Activated T-helper 1 cell treated with anti-CD3 and anti-CD28 coated beads, Interleukin-12 subunit alpha, Interleukin-12 subunit beta, Interleukin-2, Interleukin-4 antibody, amounts not matched to agents 30 ng/mL and 10 ng/mL and 1 ng/mL, durations not matched to agents 14 hours and 24 hours and 36 hours (primary cell): ENCODE measurements at regions not wholly inside any gene's neighbourhood (a gene's known extent, or its start where the extent isn't known, plus 50 kb on each side); places are given as distances from the start of the nearest gene placed in this dataset.

Experiments
- DNase-seq: peaks from one replicate; pipeline ENCODE4 v3.0.0; 2021; ENCODE audit warnings: low spot score
- H3K27ac Mint-ChIP-seq: one replicate; pipeline ENCODE4 v1.8.0; 2021; ENCODE audit warnings: mild to moderate bottlenecking, mixed read lengths
- H3K27me3 Mint-ChIP-seq: one replicate; pipeline ENCODE4 v1.8.0; 2022; ENCODE audit warnings: mild to moderate bottlenecking, moderate library complexity, mixed read lengths; ENCODE audit not compliant: insufficient read depth
- H3K36me3 Mint-ChIP-seq: one replicate; pipeline ENCODE4 v1.8.0; 2021; ENCODE audit warnings: low read depth, mixed read lengths
- H3K4me1 Mint-ChIP-seq: one replicate; pipeline ENCODE4 v1.8.0; 2021; ENCODE audit warnings: low read depth, mixed read lengths
- H3K4me3 Mint-ChIP-seq: one replicate; pipeline ENCODE4 v1.8.0; 2021; ENCODE audit warnings: mild to moderate bottlenecking, moderate library complexity, mixed read lengths
- H3K9me3 Mint-ChIP-seq: one replicate; pipeline ENCODE4 v1.8.0; 2021; ENCODE audit warnings: mixed read lengths
- intact Hi-C: fragments of 100-400 bp; cut with micrococcal nuclease; formaldehyde crosslinking; loops from one replicate; pipeline ENCODE4 v1.15.1; 2024

DNA sequence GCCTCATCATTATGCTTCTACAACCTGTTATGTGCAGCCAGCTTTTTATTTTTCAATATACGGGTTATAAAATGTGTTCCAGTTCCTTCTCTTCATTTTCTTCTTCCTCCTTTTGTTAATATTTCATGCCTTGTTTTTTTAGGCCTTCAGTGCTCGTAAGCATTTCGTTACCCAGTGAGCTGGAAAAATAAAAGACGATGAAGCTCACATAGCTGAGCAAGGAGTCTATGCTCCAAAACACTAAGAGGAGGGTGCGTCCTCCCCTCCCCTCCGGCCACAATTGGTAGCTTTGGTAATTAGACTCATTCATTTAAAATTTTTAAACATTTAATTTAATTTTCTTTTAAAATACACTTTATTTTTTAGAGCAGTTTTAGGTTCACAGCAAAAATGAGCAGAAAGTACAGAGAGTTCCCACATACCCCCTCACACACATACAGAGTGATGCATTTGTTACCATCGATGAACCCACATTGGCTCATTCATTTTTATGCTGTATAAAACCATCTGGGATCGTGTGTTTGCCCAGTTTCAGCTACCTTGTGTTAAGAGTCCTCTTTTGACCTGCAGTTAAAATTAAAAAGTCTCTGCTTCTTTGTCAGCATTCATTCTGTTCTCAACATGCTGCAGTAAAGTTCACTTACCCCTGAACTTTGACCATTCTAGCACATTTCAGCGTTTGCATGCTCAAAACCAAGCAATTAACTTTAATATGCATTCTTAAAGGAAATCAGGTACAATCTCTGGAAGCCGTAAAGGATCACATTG, 223.9 kb downstream of the LACC1 start:
- Mint-ChIP-seq H3K27me3 (peaks cover 8% of the 10 kb centered on the region), H3K27ac (no peak overlapping the region), H3K9me3 (no peaks in the 10 kb centered on the region), H3K36me3 (no peaks in the 10 kb centered on the region), H3K4me1 (no peaks in the 10 kb centered on the region), H3K4me3 (no peak overlapping the region)
- DNase-seq, result no peak
- intact Hi-C loops, result no loop called here

DNA sequence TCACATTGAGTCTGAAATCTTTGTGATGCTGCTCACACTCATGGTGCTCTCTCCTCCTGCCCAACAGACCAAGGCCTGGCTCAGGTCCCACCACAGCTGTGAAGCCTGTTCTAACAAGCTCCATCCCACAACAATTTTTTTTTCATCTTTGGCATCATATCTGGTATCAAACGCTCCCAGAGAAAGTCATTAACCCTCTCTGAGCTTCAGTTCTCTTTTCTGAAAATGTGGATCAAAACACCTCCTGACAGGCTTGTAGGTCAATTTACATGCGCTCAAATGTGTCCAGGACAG, 224.4 kb downstream of the LACC1 start:
- H3K4me3 Mint-ChIP-seq, result no peak overlapping the region
- no peak for DNase-seq
- peaks cover 7% of the 10 kb centered on the region for H3K27me3 Mint-ChIP-seq
- no peak overlapping the region for H3K27ac Mint-ChIP-seq
- H3K9me3 Mint-ChIP-seq, result no peaks in the 10 kb centered on the region
- H3K36me3 Mint-ChIP-seq, result no peaks in the 10 kb centered on the region
- intact Hi-C loops, result no loop called here
- H3K4me1 Mint-ChIP-seq, result no peaks in the 10 kb centered on the region

DNA sequence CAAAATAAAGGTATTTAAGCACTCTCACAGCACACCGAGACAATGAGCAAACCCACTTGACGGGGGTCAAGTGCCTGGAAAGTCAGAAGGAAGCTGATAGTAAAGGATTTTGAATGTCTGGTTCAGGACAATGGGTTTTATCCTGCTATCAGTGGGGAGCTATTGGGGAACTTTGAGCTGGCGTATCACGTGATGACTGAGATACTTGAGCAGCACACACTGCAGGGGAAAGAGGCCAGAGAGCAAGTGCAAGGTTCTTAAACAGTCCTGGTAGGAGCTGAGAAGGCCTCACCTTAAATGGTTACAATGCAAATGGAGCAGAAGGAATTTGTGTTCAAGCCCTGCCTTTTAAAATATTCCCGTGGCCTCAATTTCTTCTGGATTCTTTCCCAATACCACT, 225.3 kb downstream of the LACC1 start:
- intact Hi-C loops, result no loop called here
- H3K9me3 Mint-ChIP-seq, result no peaks in the 10 kb centered on the region

DNA sequence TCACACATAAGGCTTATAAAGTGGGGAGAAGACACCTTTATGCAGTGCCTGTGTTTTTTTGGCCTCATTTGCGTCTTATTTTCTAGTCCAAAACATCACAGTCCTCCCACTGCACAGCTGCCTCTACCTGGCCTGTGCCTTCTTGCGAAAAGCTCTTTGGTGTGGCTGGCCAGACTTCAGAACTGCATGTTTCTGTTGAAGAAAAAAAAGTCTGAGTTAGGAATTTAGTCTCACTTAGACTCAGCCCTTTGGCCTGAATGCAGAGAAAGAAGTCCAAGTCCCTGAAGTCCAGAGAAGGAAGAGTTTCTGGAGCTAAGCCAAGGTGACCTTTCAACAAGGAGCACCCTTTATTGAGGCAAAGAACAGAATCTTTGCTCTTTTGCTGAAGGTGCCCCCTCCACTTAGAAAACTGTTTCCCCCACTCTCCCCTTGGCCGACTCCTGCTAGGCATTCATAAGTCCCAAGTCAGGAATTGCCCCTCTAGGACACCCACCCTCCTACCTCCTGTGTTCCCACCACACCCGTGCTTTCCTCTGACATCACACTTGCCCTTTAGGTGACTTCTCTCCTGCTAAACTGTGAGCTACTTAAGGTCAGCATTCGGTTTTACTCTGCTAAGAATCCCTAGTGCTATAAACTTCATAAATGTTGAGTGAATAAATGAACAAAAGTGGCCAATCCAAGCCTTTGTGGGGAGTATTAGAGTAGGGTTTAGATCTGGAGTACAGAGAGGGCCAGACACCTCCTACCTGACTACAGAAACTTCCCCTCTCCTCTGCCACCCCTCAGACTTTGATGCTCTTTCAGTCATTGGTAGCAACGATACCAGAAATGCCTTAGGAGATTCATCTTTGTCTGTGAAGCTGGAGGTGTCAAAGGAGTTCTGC, 226.8 kb downstream of the LACC1 start:
- H3K27ac Mint-ChIP-seq, result no peak overlapping the region
- intact Hi-C loops, result no loop called here
- H3K36me3 Mint-ChIP-seq, result no peaks in the 10 kb centered on the region
- no peaks in the 10 kb centered on the region for H3K4me1 Mint-ChIP-seq
- no peak overlapping the region for H3K4me3 Mint-ChIP-seq
- H3K9me3 Mint-ChIP-seq, result no peaks in the 10 kb centered on the region
- H3K27me3 Mint-ChIP-seq, result peaks cover 3% of the 10 kb centered on the region
- DNase-seq, result no peak

More for the DNA sequence above, 225.3 kb downstream of the LACC1 start:
- Mint-ChIP-seq H3K27me3 (peaks cover 3% of the 10 kb centered on the region), H3K36me3 (no peaks in the 10 kb centered on the region), H3K4me1 (no peaks in the 10 kb centered on the region), H3K27ac (no peak overlapping the region), H3K4me3 (no peak overlapping the region)
- no peak for DNase-seq

DNA sequence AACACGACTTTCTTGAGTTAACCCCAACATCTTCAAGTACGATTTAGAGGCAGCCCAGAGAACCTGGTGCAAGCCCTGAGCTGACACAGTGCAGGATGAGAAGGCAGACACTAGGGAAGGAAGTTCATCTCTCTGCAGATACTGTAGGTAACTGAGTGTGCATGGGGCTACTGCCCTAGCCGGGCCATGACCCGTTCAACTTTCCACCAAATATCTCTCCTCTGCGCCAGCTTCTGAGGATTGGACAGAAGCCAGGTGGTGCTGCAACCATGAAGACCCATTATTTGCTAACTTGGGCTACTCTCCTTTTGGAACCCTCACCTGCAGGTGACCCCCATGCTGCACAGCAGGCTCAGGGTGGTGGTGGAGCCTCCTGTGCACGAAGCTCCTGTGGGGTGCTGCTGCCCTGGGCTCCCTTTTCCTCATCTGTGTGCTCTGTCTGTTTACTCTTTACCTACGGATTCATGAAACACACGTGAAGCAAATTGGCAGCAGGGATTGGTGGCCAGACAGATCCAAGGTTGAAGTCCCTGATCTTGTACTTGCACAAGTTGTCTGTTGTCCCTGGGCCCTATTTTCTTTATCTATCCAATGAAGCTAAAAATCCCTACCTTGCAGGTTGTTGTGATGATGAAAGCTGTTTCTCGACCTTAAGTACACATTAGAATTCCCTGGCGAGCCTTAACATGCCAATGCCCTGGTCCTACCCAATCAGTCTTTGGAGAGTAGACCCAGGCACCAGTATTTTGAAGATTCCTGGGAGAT, 227.8 kb downstream of the LACC1 start:
- Mint-ChIP-seq H3K27ac (no peak overlapping the region), H3K4me3 (no peak overlapping the region), H3K9me3 (no peaks in the 10 kb centered on the region), H3K36me3 (no peaks in the 10 kb centered on the region), H3K27me3 (no peaks in the 10 kb centered on the region), H3K4me1 (no peaks in the 10 kb centered on the region)
- intact Hi-C loops, result no loop called here
- DNase-seq, result no peak

DNA sequence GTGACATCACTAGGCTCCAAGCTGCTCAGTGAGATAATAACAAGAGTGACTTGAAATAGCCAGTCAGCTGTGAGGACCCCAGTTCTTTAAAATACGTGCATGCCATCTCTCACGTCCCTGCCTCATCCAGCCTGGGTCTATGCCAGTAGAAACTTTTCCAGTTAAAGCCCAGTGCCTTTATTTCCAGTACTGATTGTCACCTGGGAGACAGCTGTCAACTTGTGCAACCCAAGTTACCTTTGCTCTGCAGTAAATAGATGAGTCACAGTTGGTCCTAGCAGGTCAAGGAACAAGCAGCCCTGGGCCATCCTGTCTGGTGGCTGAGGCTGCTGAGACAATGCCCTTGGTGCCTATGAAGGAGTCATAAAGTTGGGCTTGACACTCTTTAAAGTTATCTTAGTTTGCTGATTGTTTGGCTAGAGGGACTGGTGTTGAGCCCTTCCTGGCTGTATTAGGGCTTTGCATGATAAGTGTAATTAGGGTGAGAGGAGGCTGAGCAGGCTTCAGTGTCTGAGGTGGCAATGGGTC, 228.7 kb downstream of the LACC1 start:
- intact Hi-C loops, result no loop called here
- H3K4me3 Mint-ChIP-seq, result no peak overlapping the region
- H3K9me3 Mint-ChIP-seq, result no peaks in the 10 kb centered on the region
- H3K36me3 Mint-ChIP-seq, result no peaks in the 10 kb centered on the region
- DNase-seq, result no peak
- no peaks in the 10 kb centered on the region for H3K4me1 Mint-ChIP-seq
- no peak overlapping the region for H3K27ac Mint-ChIP-seq
- no peaks in the 10 kb centered on the region for H3K27me3 Mint-ChIP-seq

DNA sequence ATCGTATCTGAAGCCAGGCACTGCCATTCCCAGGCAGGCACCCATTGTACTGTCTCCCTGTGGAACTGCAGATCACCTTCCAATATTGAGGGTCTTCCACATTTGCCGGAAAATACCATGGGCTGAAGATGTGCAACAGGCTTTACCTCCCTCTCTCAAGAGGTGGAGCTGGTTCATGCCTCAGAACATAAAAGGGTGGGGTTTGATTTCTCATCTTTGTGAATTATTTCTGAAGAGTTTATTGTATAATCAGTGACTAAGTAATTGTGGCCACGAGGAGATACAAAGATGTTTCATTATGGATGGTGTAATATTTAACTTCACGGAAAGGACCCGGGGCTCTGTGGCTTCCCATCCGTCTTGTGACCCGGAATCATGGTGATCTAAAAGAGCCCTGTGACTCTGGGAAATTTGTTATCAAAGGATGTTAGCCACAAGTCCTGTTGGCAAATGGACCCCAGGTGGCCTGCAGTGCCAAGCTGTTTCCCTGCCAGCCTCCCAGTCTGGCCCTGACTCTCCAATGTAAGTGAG, 230.5 kb downstream of the LACC1 start:
- no peaks in the 10 kb centered on the region for H3K36me3 Mint-ChIP-seq
- no peaks in the 10 kb centered on the region for H3K9me3 Mint-ChIP-seq
- intact Hi-C loops, result no loop called here
- no peak overlapping the region for H3K4me3 Mint-ChIP-seq
- H3K4me1 Mint-ChIP-seq, result no peaks in the 10 kb centered on the region
- no peaks in the 10 kb centered on the region for H3K27me3 Mint-ChIP-seq
- no peak for DNase-seq
- H3K27ac Mint-ChIP-seq, result no peak overlapping the region

DNA sequence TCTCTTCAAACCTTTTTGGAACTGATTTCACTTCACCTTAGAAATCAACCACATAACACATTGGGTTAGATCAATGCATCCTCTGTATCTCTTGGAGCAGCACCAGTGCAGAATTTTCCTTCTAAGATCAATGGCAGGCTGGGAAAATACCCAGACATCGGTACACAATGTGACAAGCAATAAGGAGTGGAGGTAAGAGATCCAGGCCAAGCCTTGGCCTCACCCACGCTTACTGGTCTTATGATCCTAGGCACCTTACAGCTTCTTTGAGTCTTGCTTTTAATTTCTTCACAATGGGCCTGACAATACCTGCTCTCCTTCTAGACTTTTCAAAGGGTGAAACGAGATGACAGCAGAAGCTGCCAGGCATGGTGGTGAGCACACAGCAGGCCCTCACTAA, 232.0 kb downstream of the LACC1 start:
- no peaks in the 10 kb centered on the region for H3K36me3 Mint-ChIP-seq
- H3K27me3 Mint-ChIP-seq, result no peaks in the 10 kb centered on the region
- H3K4me1 Mint-ChIP-seq, result peaks cover 3% of the 10 kb centered on the region
- intact Hi-C loops, result no loop called here
- DNase-seq, result no peak
- no peak overlapping the region for H3K27ac Mint-ChIP-seq
- H3K9me3 Mint-ChIP-seq, result no peaks in the 10 kb centered on the region
- H3K4me3 Mint-ChIP-seq, result no peak overlapping the region

DNA sequence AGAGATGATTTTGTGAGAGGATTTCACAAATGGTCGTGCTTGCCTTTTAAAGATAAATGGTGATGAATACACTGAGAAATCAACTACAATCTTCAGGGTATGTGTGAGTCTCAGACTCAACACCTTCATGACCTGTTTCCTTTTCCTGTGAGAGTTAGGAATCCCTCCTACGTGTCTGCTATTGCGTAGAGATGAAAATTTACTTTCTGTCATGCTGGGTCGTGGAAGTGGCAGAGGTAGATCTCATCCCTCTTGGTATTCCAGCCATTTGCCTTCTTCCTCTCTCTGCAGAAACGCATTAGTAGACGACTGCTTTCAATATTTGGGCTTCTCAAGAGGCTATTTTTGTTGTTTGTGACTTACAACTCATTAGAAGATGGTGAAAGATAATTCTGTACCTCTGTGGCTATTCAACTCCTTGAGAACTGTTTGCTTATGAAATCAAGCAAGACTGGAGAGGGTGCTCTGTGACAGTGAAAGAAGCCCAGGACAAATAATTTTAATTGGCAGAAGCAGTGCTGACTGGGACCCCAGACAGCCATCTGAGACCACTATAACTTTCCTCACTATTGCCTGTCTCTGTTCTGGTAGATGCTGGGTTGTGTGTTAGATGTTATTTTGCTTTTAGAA, 233.1 kb downstream of the LACC1 start:
- intact Hi-C loops, result no loop called here
- Mint-ChIP-seq H3K27ac (no peak overlapping the region), H3K9me3 (no peaks in the 10 kb centered on the region), H3K36me3 (no peaks in the 10 kb centered on the region), H3K4me1 (peaks cover 13% of the 10 kb centered on the region), H3K4me3 (no peak overlapping the region), H3K27me3 (no peaks in the 10 kb centered on the region)
- no peak for DNase-seq

DNA sequence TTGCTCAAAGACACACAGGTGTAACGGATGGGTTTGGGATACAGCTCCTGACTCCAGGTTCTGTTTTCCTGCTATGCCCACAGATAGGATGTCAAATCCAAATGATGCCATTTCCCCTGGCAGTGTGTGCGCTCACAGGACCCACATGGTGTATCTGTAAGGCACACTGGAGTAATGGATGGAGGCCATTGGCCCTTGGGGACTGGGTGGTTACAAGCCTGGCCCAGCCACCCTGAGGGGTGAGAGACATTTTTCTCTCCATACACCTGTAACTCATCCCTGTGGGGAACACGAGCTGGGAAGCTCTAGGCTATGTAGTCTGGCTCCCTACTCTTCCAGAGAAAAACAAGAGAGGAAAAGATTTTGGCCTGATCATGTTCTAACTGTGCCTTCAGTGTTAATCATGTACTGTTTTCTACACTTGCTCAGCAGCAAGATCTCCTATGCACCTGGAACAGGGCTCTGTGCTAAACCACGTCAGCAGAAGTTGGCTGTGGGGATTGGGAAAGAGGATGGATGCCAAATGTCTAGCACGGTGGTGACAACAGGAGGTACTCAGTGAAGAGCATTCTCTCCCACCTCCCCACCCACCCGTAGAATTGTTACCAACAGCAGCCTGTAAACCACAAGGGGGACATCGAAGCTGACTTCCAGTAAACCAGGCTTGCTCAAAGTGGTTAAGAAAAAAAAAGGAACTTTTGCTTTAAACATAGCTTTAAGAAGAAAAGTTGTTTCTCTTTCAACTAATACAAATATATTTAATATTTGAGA, 237.0 kb downstream of the LACC1 start:
- Mint-ChIP-seq H3K27me3 (no peaks in the 10 kb centered on the region), H3K27ac (no peak overlapping the region), H3K4me3 (no peak overlapping the region), H3K4me1 (peaks cover 13% of the 10 kb centered on the region), H3K36me3 (no peaks in the 10 kb centered on the region), H3K9me3 (no peaks in the 10 kb centered on the region)
- DNase-seq, result no peak
- intact Hi-C loops, result no loop called here

DNA sequence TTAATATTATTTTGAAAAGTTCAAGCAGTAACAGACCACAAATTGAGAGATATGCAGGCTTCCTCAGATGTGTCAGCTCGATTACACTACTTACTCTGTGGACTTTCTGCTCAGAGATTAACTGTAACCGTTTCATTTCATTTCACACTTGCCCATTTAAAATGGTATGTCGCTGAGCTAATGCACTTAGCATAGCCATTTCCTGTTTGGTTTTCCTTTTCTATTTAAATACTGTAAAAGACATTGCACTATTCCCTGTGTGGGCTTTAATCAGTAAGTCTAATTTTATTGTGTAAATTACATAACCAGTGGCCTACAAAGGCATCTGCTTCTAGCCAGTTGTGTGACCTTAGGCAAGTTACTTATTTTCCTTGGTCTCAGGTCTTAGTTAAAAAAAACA, 237.6 kb downstream of the LACC1 start:
- H3K4me3 Mint-ChIP-seq, result no peak overlapping the region
- H3K27me3 Mint-ChIP-seq, result no peaks in the 10 kb centered on the region
- intact Hi-C loops, result no loop called here
- H3K9me3 Mint-ChIP-seq, result no peaks in the 10 kb centered on the region
- peaks cover 13% of the 10 kb centered on the region for H3K4me1 Mint-ChIP-seq
- DNase-seq, result no peak
- no peaks in the 10 kb centered on the region for H3K36me3 Mint-ChIP-seq
- H3K27ac Mint-ChIP-seq, result no peak overlapping the region

DNA sequence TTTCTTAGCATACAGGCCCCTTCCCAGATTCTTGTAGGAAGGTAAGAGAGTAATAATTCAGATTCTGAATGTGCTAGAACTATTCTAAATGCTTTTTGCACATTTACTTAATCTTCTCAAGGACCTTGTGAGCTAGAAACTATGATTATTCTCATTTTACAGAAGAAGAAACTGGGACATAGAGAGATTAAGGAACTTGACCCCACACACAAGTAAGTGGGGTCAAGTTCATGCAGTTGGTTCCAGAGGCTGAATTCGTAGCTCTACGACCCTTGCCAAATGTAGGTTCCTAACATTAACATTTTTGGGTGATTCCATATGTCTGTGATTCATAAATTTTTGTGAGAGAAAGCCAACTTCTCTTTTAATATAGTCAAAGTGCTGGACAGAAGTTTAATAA, 238.1 kb downstream of the LACC1 start:
- Mint-ChIP-seq H3K27ac (no peak overlapping the region), H3K9me3 (no peaks in the 10 kb centered on the region), H3K4me1 (peaks cover 13% of the 10 kb centered on the region), H3K36me3 (no peaks in the 10 kb centered on the region), H3K4me3 (no peak overlapping the region), H3K27me3 (no peaks in the 10 kb centered on the region)
- intact Hi-C loops, result no loop called here
- no peak for DNase-seq
